Peyer's patch (tissue), 4 donors: ENCODE measurements at regions not wholly inside any gene's neighbourhood (a gene's known extent, or its start where the extent isn't known, plus 50 kb on each side); places are given as distances from the start of the nearest gene placed in this dataset.

Source experiments
- CTCF ChIP-seq, 6 experiments: fragments of 450-650 bp in 4 of 6; fragments of 200-600 bp in 2 of 6; sonication (generic) in 1 of 6; IDR thresholded peaks; one replicate each; pipeline ENCODE4 v1.5.1; 2017 to 2019; ENCODE audit warnings: antibody characterized with exemption in 6 of 6, mild to moderate bottlenecking in 3 of 6, moderate library complexity in 1 of 6
- POLR2A ChIP-seq, 2 donors: fragments of 450-650 bp; IDR thresholded peaks; one replicate each; pipeline ENCODE4 v1.5.1; 2017; ENCODE audit warnings: antibody characterized with exemption in 2 of 2, mild to moderate bottlenecking in 2 of 2, moderate library complexity in 2 of 2

GRCh38 chr1:222880587-222880986, 65.7 kb downstream of the DISP1 start:
- TF ChIP-seq CTCF (IDR thresholded peaks at IDR 0.05) (no peak), POLR2A (IDR thresholded peaks at IDR 0.05) (no peak)
